A673 (cell line): ENCODE measurements at regions not wholly inside any gene's neighbourhood (a gene's known extent, or its start where the extent isn't known, plus 50 kb on each side); places are given as distances from the start of the nearest gene placed in this dataset.

Source experiments
- BruUV-seq: library from RNA; stranded (reverse); fragments of 400-500 nt; replicated peaks from 2 replicates; lab custom pipeline; 2021; lab: Mats Ljungman, UMichigan
- CTCF ChIA-PET: fragments of 300-600 bp; sonication (Branson Sonifier 250); formaldehyde crosslinking; loops from one replicate; lab custom pipeline; 2022; ENCODE audit warnings: antibody characterized with exemption; lab: Charles Lee
- POLR2A ChIA-PET: fragments of 300-600 bp; sonication (Branson Sonifier 250); formaldehyde crosslinking; loops from one replicate; lab custom pipeline; 2022; ENCODE audit warnings: antibody characterized with exemption; ENCODE audit not compliant: low non-redundant PET; lab: Charles Lee
- DNase-seq: peaks from one replicate; pipeline ENCODE4 v3.0.0-alpha.2; 2015; ENCODE audit warnings: low spot score
- H3K27ac ChIP-seq: fragments of 200-600 bp; sonication (generic); 2 replicates; pipeline ENCODE4 v1.5.1; 2016; ENCODE audit warnings: mixed run types, low read depth, mild to moderate bottlenecking, mixed read lengths, antibody characterized with exemption, low read length; ENCODE audit not compliant: poor library complexity, severe bottlenecking
- H3K27me3 ChIP-seq: fragments of 200-600 bp; sonication (generic); replicated peaks from 2 replicates; pipeline ENCODE4 v1.6.1; 2017; ENCODE audit warnings: mixed run types, low read depth, mild to moderate bottlenecking, mixed read lengths, antibody characterized with exemption, low read length; ENCODE audit not compliant: insufficient read depth, poor library complexity
- H3K36me3 ChIP-seq: fragments of 200-600 bp; sonication (generic); 2 replicates; pipeline ENCODE4 v1.6.1; 2016; ENCODE audit warnings: mixed run types, mild to moderate bottlenecking, mixed read lengths, antibody characterized with exemption, low read length; ENCODE audit not compliant: insufficient read depth, poor library complexity, severe bottlenecking
- H3K4me1 ChIP-seq: fragments of 200-600 bp; sonication (generic); 2 replicates; pipeline ENCODE4 v1.6.1; 2017; ENCODE audit warnings: mixed run types, mild to moderate bottlenecking, mixed read lengths, antibody characterized with exemption, low read length; ENCODE audit not compliant: insufficient read depth, poor library complexity, severe bottlenecking
- H3K4me3 ChIP-seq: fragments of 200-600 bp; sonication (generic); 2 replicates; pipeline ENCODE4 v1.5.1; 2016; ENCODE audit warnings: low read depth, mixed run types, mild to moderate bottlenecking, mixed read lengths, low read length; ENCODE audit not compliant: poor library complexity, severe bottlenecking
- H3K9me3 ChIP-seq: fragments of 200-600 bp; sonication (generic); 2 replicates; pipeline ENCODE4 v1.6.1; 2016; ENCODE audit warnings: mixed run types, low read depth, mild to moderate bottlenecking, mixed read lengths, antibody characterized with exemption, low read length; ENCODE audit not compliant: poor library complexity, severe bottlenecking
- CTCF ChIP-seq: fragments of 300-800, 200-600 bp; sonication (generic); conservative IDR thresholded peaks from 2 replicates; pipeline ENCODE4 v1.5.1; 2017; ENCODE audit warnings: low read depth, mild to moderate bottlenecking, antibody characterized with exemption, low read length, moderate library complexity, mixed read lengths
- EZH2 ChIP-seq: fragments of 200-600 bp; sonication (generic); IDR thresholded peaks from 2 replicates; pipeline ENCODE4 v1.6.1; 2017; ENCODE audit warnings: borderline replicate concordance, low read depth, mild to moderate bottlenecking, mixed read lengths, antibody characterized with exemption, low read length; ENCODE audit not compliant: poor library complexity, severe bottlenecking
- intact Hi-C: fragments of 100-400 bp; cut with micrococcal nuclease; formaldehyde crosslinking; loops from one replicate; pipeline ENCODE4 v1.10.0; 2022; ENCODE audit not compliant: unreplicated experiment

GRCh38 chr7:35900651-35901050 is 99.8 kb downstream of the SEPTIN7 start:
- Histone ChIP-seq H3K9me3 (no peaks in the 10 kb centered on the region), H3K27me3 (no peaks in the 10 kb centered on the region), H3K4me1 (peaks cover 6% of the 10 kb centered on the region), H3K4me3 (no peak overlapping the region), H3K36me3 (peaks cover 52% of the 10 kb centered on the region), H3K27ac (no peak overlapping the region)
- no peak for DNase-seq
- TF ChIP-seq CTCF = no peak
- TF ChIP-seq EZH2 = no peak
- POLR2A ChIA-PET = no interaction called here
- intact Hi-C loops = loop anchor here (10.0 kb wide), 2 partner anchors 96 to 476 kb away; partner anchors contain the start of gene SEPTIN7
- no TSS peak for BruUV-seq
- CTCF ChIA-PET = no interaction called here

- Histone ChIP-seq H3K4me3 (no peak overlapping the region), H3K27ac (no peak overlapping the region), H3K36me3 (peaks cover 32% of the 10 kb centered on the region), H3K27me3 (no peaks in the 10 kb centered on the region), H3K4me1 (peaks cover 32% of the 10 kb centered on the region), H3K9me3 (no peaks in the 10 kb centered on the region)
- POLR2A ChIA-PET = no interaction called here
- DNase-seq = no peak
- TF ChIP-seq EZH2 = no peak
- TF ChIP-seq CTCF = no peak
- CTCF ChIA-PET = interaction anchor here (0.6 kb wide), 1 partner anchor 197 kb away, joined by 3 read pairs; no protein-coding TSS in a partner anchor
- no TSS peak for BruUV-seq
- intact Hi-C loops = loop anchor here (5.0 to 10.0 kb wide), 4 partner anchors 101 to 481 kb away; partner anchors contain the start of gene SEPTIN7
Measured at GRCh38 chr7:35905555-35905954, 104.7 kb downstream of the SEPTIN7 start.

- peak; percentile 87 for DNase-seq
- Histone ChIP-seq H3K36me3 (peaks cover 27% of the 10 kb centered on the region), H3K9me3 (no peaks in the 10 kb centered on the region), H3K27ac (no peak overlapping the region), H3K27me3 (no peaks in the 10 kb centered on the region), H3K4me1 (peaks cover 32% of the 10 kb centered on the region), H3K4me3 (no peak overlapping the region)
- POLR2A ChIA-PET = no interaction called here
- BruUV-seq = no TSS peak
- TF ChIP-seq EZH2 (no peak), CTCF (peak; percentile 85)
- CTCF ChIA-PET = interaction anchor here (0.5 to 1.2 kb wide), 4 partner anchors 11 to 708 kb away, joined by 3 to 10 read pairs (median 4); no protein-coding TSS in a partner anchor
- intact Hi-C loops = loop anchor here (1.0 to 10.0 kb wide), 5 partner anchors 102 to 482 kb away; partner anchors contain the start of gene SEPTIN7
Measured at GRCh38 chr7:35906191-35906908, 105.5 kb downstream of the SEPTIN7 start.
